Activated B cell treated with CpG ODN at 0.5 μM for 24 hours (primary cell): ENCODE measurements at regions not wholly inside any gene's neighbourhood (a gene's known extent, or its start where the extent isn't known, plus 50 kb on each side); places are given as distances from the start of the nearest gene placed in this dataset.

Experiments
- ATAC-seq: fragments of 200-7000 bp; cut with Tn5 transposase; one replicate; pipeline ENCODE4 v1.10.0; 2021; ENCODE audit warnings: low read depth, mild to moderate bottlenecking, moderate library complexity
- CTCF ChIA-PET: fragments of 350-600 bp; sonication (Branson Sonifier 250); formaldehyde crosslinking; loops from one replicate; lab custom pipeline; 2021; ENCODE audit warnings: antibody characterized with exemption; lab: Charles Lee
- POLR2A ChIA-PET: fragments of 350-600 bp; sonication (Branson Sonifier 250); formaldehyde crosslinking; loops from one replicate; lab custom pipeline; 2021; ENCODE audit warnings: antibody characterized with exemption; lab: Charles Lee
- DNase-seq: peaks from one replicate; pipeline ENCODE4 v3.0.0; 2022
- H3K27ac Mint-ChIP-seq: one replicate; pipeline ENCODE4 v1.8.0; 2020; ENCODE audit warnings: mixed read lengths
- H3K27me3 Mint-ChIP-seq: one replicate; pipeline ENCODE4 v1.8.0; 2021; ENCODE audit warnings: mixed read lengths
- H3K36me3 Mint-ChIP-seq: one replicate; pipeline ENCODE4 v1.8.0; 2021; ENCODE audit warnings: low read depth, mixed read lengths
- H3K4me1 Mint-ChIP-seq: one replicate; pipeline ENCODE4 v1.8.0; 2021; ENCODE audit warnings: mixed read lengths
- H3K4me3 Mint-ChIP-seq: one replicate; pipeline ENCODE4 v1.8.0; 2020; ENCODE audit warnings: mild to moderate bottlenecking, mixed read lengths
- H3K9me3 Mint-ChIP-seq: one replicate; pipeline ENCODE4 v1.8.0; 2020; ENCODE audit warnings: mixed read lengths
- CTCF ChIP-seq: fragments of 200-600 bp; IDR thresholded peaks from one replicate; pipeline ENCODE4 v1.8.0; 2022; ENCODE audit warnings: antibody characterized with exemption, mild to moderate bottlenecking
- intact Hi-C: fragments of 100-400 bp; cut with micrococcal nuclease; formaldehyde crosslinking; loops from one replicate; pipeline ENCODE4 v1.15.1; 2024

- intact Hi-C loops = no loop called here
- DNase-seq = no peak
- Mint-ChIP-seq H3K36me3 (no peaks in the 10 kb centered on the region), H3K27me3 (peaks cover 2% of the 10 kb centered on the region), H3K4me1 (no peaks in the 10 kb centered on the region), H3K27ac (no peak overlapping the region), H3K9me3 (peaks cover 5% of the 10 kb centered on the region), H3K4me3 (no peak overlapping the region)
- no peak for TF ChIP-seq CTCF
- POLR2A ChIA-PET = no interaction called here
- CTCF ChIA-PET = no interaction called here
- ATAC-seq = no peak
Measured at GRCh38 chr11:115679945-115680344, 175.7 kb upstream of the CADM1 start.

GRCh38 chr11:115678942-115679341 is 174.7 kb upstream of the CADM1 start:
- Mint-ChIP-seq H3K36me3 (no peaks in the 10 kb centered on the region), H3K27me3 (peaks cover 2% of the 10 kb centered on the region), H3K4me3 (no peak overlapping the region), H3K9me3 (peaks cover under 1% of the 10 kb centered on the region), H3K4me1 (no peaks in the 10 kb centered on the region), H3K27ac (no peak overlapping the region)
- intact Hi-C loops = no loop called here
- ChIA-PET POLR2A (no interaction called here), CTCF (no interaction called here)
- TF ChIP-seq CTCF = no peak
- ATAC-seq (no peak), DNase-seq (no peak)

- ChIA-PET CTCF (no interaction called here), POLR2A (no interaction called here)
- H3K27me3 Mint-ChIP-seq = peaks cover 2% of the 10 kb centered on the region
- no peaks in the 10 kb centered on the region for H3K9me3 Mint-ChIP-seq
- TF ChIP-seq CTCF = no peak
- no peak overlapping the region for H3K27ac Mint-ChIP-seq
- no peaks in the 10 kb centered on the region for H3K4me1 Mint-ChIP-seq
- DNase-seq = no peak
- intact Hi-C loops = no loop called here
- no peaks in the 10 kb centered on the region for H3K36me3 Mint-ChIP-seq
- H3K4me3 Mint-ChIP-seq = no peak overlapping the region
- ATAC-seq = no peak
Measured at GRCh38 chr11:115677190-115677589, 173.0 kb upstream of the CADM1 start.

- TF ChIP-seq CTCF = no peak
- ChIA-PET POLR2A (no interaction called here), CTCF (no interaction called here)
- no peaks in the 10 kb centered on the region for H3K9me3 Mint-ChIP-seq
- no peak overlapping the region for H3K27ac Mint-ChIP-seq
- intact Hi-C loops = no loop called here
- H3K36me3 Mint-ChIP-seq = no peaks in the 10 kb centered on the region
- ATAC-seq (no peak), DNase-seq (no peak)
- no peaks in the 10 kb centered on the region for H3K4me1 Mint-ChIP-seq
- no peak overlapping the region for H3K4me3 Mint-ChIP-seq
- H3K27me3 Mint-ChIP-seq = peaks cover 2% of the 10 kb centered on the region
Measured at GRCh38 chr11:115676768-115677167, 172.6 kb upstream of the CADM1 start.

GRCh38 chr11:115676206-115676605 is 172.0 kb upstream of the CADM1 start:
- H3K9me3 Mint-ChIP-seq = no peaks in the 10 kb centered on the region
- H3K27me3 Mint-ChIP-seq = peaks cover 2% of the 10 kb centered on the region
- no peaks in the 10 kb centered on the region for H3K4me1 Mint-ChIP-seq
- no peak for DNase-seq
- H3K27ac Mint-ChIP-seq = no peak overlapping the region
- ChIA-PET CTCF (no interaction called here), POLR2A (no interaction called here)
- H3K36me3 Mint-ChIP-seq = no peaks in the 10 kb centered on the region
- intact Hi-C loops = no loop called here
- no peak overlapping the region for H3K4me3 Mint-ChIP-seq
- TF ChIP-seq CTCF = no peak
- ATAC-seq = no peak
